ENCODE measurements at regions not wholly inside any gene's neighbourhood (a gene's known extent, or its start where the extent isn't known, plus 50 kb on each side); places are given as distances from the start of the nearest gene placed in this dataset.
"Not testable (repeated sequence)": the region's sequence is repeated elsewhere in the genome, so short reads cannot be mapped to it uniquely, and the experiment has no call there.

- DNase-seq (ENCODE audit: low read depth in 2 of 2), result peak in 1 of 2 donors; percentile 88
Observed at GRCh38 chr10:22824984-22825383, 102.9 kb upstream of the ARMC3 start.

DNA sequence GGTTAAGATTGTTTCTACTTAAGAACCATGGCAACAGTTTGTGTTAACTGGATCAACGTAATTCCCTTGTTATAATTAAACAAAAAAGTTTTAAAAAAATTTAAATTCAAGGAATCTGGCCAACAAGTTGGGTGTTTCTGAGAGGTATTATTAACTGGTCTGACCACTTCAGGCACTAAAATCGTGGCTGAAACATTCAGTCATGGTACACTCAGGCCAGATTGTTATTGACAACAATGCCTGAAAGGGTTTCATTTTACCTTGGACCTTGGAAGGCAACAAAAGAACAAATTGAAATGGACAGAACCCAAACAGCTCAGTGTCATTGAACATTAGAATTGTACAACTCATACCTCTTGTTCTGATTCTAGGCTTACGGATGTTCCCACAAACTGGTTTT lies 103.3 kb upstream of the ARMC3 start:
- no peak for DNase-seq (ENCODE audit: low read depth in 2 of 2)

DNA sequence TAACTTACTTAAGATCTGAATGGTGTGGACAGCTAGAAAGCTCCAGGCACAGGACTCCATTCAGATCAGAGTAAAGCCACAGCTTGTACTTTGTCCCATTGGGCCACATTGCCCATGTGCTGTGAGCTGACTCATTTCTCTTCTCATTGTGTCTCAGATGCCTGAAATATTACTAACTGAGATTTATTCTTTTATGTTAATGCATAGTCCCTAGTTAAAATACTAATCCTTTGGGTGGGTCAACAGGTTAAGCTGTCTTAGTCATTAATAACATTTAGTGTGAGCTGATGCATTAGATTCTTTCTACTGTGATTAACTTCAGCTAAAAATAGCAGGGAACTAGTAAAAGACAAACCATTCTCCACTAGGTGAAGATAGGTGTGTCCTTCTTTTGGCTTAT lies 104.7 kb upstream of the ARMC3 start:
- DNase-seq (ENCODE audit: low read depth in 2 of 2), result peak in 1 of 2 donors; percentile 84

- not testable (repeated sequence) for DNase-seq (ENCODE audit: low read depth in 2 of 2)
Observed at GRCh38 chr10:22821921-22822320, 105.9 kb upstream of the ARMC3 start.

DNA sequence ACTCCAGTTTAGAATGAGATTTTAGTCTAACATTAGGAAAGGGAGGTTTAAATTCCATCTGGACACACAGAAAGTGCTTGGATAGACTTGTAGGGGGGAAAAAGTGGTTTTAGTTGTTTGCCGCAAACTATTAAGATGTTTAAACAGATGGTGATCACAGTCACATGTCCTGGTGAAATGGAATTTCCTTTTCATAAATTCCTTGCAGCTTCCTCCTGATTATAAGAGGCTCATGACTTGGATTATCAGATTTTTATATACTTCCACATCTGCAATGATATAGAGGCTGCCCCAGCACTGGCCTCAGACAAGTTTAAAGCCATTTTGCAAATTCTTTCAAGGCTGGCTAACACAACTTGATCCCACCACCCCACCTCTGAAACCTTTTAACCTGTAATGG lies 106.4 kb upstream of the ARMC3 start:
- DNase-seq (ENCODE audit: low read depth in 2 of 2), result peak in 1 of 2 donors; percentile 73

DNA sequence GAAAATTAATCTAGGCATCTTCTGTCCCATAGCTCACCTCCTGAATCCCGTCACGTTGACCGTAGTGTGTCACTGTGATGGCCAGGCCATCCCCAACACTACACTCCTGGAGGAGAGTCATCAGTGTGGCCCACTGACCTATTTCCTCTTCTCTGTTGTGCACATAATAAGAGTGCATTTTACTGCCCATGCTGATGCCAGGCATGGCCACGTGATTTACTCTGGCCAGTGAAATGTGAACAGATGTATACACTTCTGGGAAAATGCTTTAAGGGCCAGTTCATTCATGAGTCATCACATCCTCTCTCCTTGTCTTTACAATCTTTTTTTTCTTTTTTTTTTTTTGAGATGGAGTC lies 101.9 kb upstream of the PIP4K2A start:
- peak; percentile 43 to 96 for DNase-seq (ENCODE audit: low read depth in 2 of 2)

DNA sequence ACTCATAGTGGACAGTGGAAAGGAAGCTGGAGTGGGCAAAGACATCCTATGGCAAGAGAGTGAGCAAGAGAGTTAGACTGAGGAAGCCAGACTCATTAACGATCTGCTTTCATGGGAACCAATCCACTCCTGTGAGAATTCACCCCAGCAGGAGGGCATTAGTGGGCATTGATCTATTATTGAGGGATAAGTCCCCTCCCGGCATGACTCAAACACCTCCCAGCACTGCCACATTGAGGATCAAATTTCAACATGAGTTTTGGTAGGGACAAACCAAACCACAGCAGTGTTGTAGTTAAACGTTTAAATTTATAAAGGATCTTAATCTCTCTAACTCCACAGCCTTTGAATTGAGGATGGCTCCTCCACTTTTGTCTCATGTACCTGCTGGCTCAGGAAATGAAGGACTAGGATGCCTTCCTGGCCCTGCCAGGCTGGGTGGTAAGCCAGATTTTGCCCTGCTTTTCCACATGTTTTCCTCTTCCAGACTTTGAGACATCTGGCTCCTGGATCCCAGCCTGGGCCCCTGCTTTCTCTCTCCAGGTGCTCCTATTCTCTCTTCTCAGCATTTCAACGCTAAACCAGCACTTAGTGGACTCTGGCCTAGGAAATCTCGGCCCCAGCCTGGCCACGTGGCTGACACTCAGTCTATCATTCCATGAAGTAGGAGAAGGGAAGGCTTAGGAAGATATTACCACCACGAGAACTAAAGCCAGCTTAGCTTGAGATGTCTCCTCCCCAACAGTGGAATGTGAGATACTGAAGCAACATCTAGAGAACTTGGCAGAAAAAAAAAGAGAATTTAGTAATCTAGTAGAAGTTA lies 96.5 kb upstream of the PIP4K2A start:
- no peak for DNase-seq (ENCODE audit: low read depth in 2 of 2)

DNA sequence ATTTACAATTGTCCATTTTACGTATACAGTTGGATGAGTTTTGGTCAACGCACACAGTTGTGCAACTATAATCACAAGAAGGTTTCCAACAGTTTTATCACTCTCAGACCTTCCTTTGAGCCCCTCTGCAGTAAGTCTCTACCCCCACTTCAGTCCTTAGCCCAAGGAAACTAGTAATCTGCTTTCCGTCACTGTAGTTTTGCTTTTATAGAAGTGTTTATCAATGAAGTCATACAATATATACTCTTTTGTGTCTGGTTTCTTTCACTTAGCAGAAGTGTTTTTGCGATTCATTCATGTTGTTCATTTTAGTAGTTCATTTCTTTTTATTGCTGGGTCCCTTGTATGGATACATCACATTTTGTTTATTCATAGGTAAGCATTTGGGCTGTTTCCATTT lies 92.9 kb upstream of the PIP4K2A start:
- no peak for DNase-seq (ENCODE audit: low read depth in 2 of 2)

DNA sequence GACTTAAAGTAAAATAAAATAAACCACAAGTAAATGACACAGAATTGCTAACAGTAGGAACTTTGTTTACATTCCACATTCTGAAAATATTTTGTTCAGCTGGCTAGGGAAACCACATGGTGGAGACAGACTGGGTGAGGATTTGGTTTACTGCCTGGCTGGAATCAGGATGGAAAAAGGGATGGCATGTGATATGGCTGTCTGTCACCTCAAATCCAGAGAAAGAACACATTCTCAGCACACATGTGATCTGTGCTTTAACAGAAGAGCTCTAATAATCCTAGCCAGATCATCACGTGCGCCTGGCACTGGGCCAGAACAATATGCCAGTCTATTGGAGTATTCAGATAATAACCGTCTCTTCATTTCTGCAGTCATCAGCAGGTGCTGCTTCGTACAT lies 90.9 kb upstream of the PIP4K2A start:
- DNase-seq (ENCODE audit: low read depth in 2 of 2), result peak; percentile 29 to 71

- DNase-seq (ENCODE audit: low read depth in 2 of 2), result no peak
Observed at GRCh38 chr10:22803261-22803885, 89.0 kb upstream of the PIP4K2A start.

DNA sequence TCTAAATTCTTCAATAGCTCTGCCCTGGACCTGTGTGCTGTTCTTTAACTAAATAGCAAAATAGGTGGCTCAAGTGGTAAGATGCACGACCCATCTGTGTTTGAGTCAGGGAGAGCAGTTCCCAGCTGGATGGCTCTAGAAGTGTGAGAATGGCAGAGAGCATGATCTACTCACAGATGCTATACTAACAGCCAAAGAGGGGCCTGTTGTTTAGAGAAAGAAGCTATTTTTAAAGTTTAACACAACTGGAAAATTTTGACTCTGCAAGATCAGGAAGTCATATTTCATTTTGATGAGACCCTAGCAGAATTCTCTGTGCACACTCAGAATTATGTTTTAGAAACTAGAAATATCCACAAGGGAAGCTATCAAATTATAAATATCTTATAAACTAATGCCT lies 87.4 kb upstream of the PIP4K2A start:
- DNase-seq (ENCODE audit: low read depth in 2 of 2), result no peak

DNA sequence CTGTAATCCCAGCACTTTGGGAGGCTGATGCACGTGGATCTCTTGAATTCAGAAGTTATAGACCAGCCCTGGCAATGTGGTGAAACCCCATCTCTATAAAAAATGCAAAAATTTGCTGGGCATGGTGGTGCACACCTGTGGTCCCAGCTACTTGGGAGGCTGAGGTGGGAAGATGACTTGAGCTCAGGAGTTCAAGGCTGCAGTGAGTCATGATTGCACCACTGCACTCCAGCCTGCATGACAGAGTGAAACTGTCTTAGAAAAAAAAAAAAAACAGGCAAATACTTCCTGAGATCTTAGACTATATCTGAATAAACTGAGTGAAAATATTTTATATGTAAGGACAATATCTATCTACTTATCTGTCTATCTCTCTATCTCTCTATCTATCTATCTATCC lies 83.4 kb upstream of the PIP4K2A start:
- not testable (repeated sequence) for DNase-seq (ENCODE audit: low read depth in 2 of 2)

DNA sequence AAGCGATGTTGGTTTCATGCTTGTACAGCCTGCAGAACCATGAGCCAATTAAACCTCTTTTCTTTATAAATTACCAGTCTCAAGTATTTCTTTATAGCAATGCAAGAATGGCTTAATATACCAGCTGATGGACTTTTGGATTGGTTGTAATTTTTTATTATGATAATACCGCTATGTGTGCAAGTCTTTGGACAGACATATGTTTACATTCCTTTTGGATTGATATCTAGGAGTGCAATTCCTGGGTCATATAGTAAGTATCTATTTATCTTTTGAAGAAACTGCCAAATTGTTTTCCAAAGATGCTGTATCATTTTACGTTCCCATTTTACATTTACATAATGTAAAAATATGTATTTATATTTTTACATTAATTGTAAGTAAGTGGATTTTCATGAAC lies 81.2 kb upstream of the PIP4K2A start:
- no peak for DNase-seq (ENCODE audit: low read depth in 2 of 2)

DNA sequence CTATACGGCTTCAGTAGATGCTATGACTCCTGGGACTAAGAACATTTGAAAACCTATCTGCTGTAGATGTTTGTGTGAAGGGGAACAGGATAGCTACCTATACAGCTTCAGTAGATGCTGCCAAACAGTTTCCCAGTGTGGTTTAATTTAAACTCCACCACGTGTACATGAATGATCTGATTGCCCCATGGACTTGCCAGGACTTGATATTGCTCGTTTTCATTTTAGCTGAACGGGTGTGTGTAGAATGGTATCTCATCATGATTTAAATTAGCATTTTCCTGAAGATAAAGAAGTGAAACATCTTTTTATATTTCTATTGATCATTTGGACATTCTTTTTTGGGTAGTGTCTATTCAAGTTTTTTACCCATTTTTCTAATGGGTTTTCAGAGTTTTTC lies 77.8 kb upstream of the PIP4K2A start:
- no peak for DNase-seq (ENCODE audit: low read depth in 2 of 2)

DNA sequence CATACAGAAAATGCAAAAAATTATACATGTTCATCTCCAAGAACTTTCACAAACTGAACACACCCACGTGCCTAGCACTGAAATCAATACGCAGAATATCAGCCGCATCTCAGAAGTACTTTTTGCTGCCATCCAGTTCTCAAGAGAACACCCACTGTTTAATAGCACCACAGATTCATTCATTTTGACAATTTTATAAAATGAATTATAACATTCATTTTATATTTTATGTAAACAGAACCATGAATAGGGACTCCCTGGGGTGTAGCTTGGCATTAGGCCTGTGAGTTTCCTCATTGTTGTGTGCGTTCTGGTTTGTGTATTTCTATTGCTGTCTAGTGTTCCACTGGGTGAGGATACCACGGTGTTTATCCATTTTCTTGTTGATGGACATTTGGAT lies 77.3 kb upstream of the PIP4K2A start:
- no peak for DNase-seq (ENCODE audit: low read depth in 2 of 2)

GRCh38 chr10:22784668-22785067 lies 70.3 kb upstream of the PIP4K2A start:
- DNase-seq (ENCODE audit: low read depth in 2 of 2), result no peak

- DNase-seq (ENCODE audit: low read depth in 2 of 2), result no peak
Observed at GRCh38 chr10:22783807-22784206, 69.4 kb upstream of the PIP4K2A start.

DNA sequence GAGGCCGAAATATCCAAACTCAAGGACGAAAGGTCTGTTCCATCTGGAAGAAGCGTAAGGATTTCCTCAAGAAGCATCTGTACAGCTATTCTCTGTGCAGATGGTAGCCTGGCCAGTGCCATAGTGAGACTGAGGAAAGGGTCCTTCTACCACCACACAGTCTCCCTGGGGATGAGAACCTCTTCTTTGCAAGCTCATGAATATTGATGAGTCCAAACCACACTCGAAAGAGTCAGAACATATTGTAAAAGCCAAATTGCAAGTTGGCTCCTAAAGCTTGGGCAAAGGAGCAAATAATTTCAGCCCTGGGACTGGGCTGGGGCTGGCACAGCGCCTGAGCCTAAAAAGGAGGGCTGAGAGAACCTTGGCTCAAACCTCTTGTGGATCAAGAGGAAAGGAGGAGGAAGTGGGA lies 66.1 kb upstream of the PIP4K2A start:
- no peak for DNase-seq (ENCODE audit: low read depth in 2 of 2)

- DNase-seq (ENCODE audit: low read depth in 2 of 2), result no peak
Observed at GRCh38 chr10:22779331-22780019, 65.1 kb upstream of the PIP4K2A start.

- DNase-seq (ENCODE audit: low read depth in 2 of 2), result no peak
Observed at GRCh38 chr10:22774102-22774501, 59.7 kb upstream of the PIP4K2A start.

DNA sequence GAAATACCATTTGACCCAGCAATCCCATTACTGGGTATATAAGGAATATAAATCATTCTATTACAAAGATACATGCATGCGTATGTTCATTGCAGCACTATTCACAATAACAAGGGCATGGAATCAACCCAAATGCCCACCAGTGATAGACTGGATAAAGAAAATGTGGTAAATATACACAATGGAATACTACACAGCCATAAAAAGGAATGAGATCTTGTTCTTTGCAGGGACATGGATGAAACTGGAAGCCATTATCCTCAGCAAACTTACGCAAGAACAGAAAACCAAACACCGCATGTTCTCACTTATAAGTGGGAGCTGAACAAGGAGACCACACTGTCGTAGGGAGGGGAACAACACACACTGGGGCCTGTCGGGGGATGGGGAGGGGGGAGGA lies 57.3 kb upstream of the PIP4K2A start:
- DNase-seq (ENCODE audit: low read depth in 2 of 2), result not testable (repeated sequence)

DNA sequence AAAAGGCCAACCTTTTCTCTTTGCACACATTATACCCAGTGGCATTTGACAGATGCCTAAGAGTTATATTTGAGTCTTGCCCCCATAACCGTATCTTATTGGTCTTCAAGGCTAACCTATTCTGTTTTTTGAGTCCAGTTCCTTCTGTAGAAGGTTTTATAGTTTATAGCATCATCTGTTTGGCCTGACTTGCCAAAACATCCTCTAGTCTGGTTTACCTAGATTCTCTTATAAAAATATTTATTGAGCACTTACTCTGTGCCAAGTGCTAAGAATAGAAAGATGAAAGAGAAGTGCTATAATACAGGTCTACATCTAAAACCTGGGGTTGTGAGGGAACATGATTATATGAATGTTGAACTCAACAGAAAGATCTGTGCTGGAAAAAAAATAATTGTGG lies 55.9 kb upstream of the PIP4K2A start:
- no peak for DNase-seq (ENCODE audit: low read depth in 2 of 2)

DNA sequence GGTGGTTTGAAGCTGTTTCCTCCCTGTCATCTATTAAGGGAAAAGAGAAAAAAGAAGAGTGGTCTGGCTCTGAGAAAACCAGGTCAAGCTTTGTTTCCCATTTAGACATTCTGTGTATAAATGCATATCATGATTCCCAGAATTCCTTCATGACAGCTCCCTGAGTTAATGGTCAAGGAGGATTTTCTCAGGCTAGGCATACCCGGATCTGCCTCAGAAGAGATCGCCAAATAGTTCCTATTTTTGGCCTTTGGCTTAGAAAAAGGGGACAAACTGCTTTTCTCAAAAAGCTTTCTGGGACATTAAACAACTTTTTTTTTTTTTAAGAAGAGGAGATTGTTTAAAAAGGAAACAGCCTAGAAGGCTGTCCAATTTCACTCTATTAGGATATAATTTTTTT lies 53.5 kb upstream of the PIP4K2A start:
- no peak for DNase-seq (ENCODE audit: low read depth in 2 of 2)
